CD14-positive monocyte (primary cell): ENCODE measurements at regions not wholly inside any gene's neighbourhood (a gene's known extent, or its start where the extent isn't known, plus 50 kb on each side); places are given as distances from the start of the nearest gene placed in this dataset.

Experiments used
- DNase-seq, 3 donors: peaks; one replicate each; pipeline ENCODE4 v3.0.0-alpha.2; 2011 to 2022
- H2AFZ ChIP-seq: 2 replicates; pipeline ENCODE4 v1.6.0; 2012; ENCODE audit warnings: mild to moderate bottlenecking, low read depth, low read length, inconsistent platforms; ENCODE audit not compliant: insufficient read depth, poor library complexity, severe bottlenecking
- H3K27ac ChIP-seq, 2 donors: 1 replicate in 1 of 2; 2 replicates in 1 of 2; pipeline ENCODE4 v1.5.1; 2012 to 2013; ENCODE audit warnings: low read length in 2 of 2, control low read depth in 1 of 2, inconsistent platforms in 1 of 2, low read depth in 1 of 2, mild to moderate bottlenecking in 1 of 2
- H3K27me3 ChIP-seq, 2 donors: one replicate each; pipeline versions ENCODE4 v1.6.0 to v1.6.1; 2011 to 2013; ENCODE audit warnings: low read length in 2 of 2; ENCODE audit not compliant: control insufficient read depth in 2 of 2, insufficient read depth in 2 of 2
- H3K36me3 ChIP-seq, 2 donors: replicated peaks in 1 of 2; 1 replicate in 1 of 2; 2 replicates in 1 of 2; pipeline versions ENCODE4 v1.5.1 to v1.6.1; 2012 to 2013; ENCODE audit warnings: low read length in 2 of 2, control low read depth in 1 of 2, inconsistent platforms in 1 of 2, mild to moderate bottlenecking in 1 of 2; ENCODE audit not compliant: insufficient read depth in 2 of 2, control insufficient read depth in 1 of 2
- H3K4me1 ChIP-seq, 2 donors: 1 replicate in 1 of 2; 2 replicates in 1 of 2; pipeline versions ENCODE4 v1.5.1 to v1.6.1; 2012 to 2013; ENCODE audit warnings: low read length in 2 of 2, control low read depth in 1 of 2, inconsistent platforms in 1 of 2, mild to moderate bottlenecking in 1 of 2, moderate library complexity in 1 of 2; ENCODE audit not compliant: insufficient read depth in 2 of 2, control insufficient read depth in 1 of 2
- H3K4me2 ChIP-seq: replicated peaks from 2 replicates; pipeline ENCODE3; 2012; ENCODE audit warnings: low read length, moderate library complexity, mild to moderate bottlenecking; ENCODE audit not compliant: poor library complexity, severe bottlenecking; ENCODE audit errors: extremely low read depth
- H3K4me3 ChIP-seq, 3 experiments: fragments of 200-600 bp in 1 of 3; sonication (generic) in 1 of 3; replicated peaks in 1 of 3; 1 replicate in 2 of 3; 2 replicates in 1 of 3; pipeline ENCODE4 v1.5.1; 2011 to 2013; ENCODE audit warnings: low read length in 3 of 3, mild to moderate bottlenecking in 3 of 3, control low read depth in 2 of 3, low read depth in 2 of 3, inconsistent platforms in 1 of 3, moderate library complexity in 1 of 3
- H3K79me2 ChIP-seq: 2 replicates; pipeline ENCODE4 v1.6.0; 2012; ENCODE audit warnings: mild to moderate bottlenecking, control low read depth, inconsistent platforms, low read length, moderate library complexity; ENCODE audit not compliant: insufficient read depth
- H3K9ac ChIP-seq: 2 replicates; pipeline ENCODE4 v1.6.0; 2017; ENCODE audit warnings: low read length, mild to moderate bottlenecking; ENCODE audit not compliant: insufficient read depth, poor library complexity, severe bottlenecking
- H3K9me3 ChIP-seq, 2 donors: replicated peaks in 1 of 2; 1 replicate in 1 of 2; 2 replicates in 1 of 2; pipeline versions ENCODE4 v1.5.1 to v1.6.1; 2012 to 2013; ENCODE audit warnings: low read length in 2 of 2, control low read depth in 1 of 2; ENCODE audit not compliant: control insufficient read depth in 1 of 2, insufficient read depth in 1 of 2
- H4K20me1 ChIP-seq: 2 replicates; pipeline ENCODE4 v1.6.0; 2012; ENCODE audit warnings: mild to moderate bottlenecking, low read length, control low read depth, moderate library complexity; ENCODE audit not compliant: insufficient read depth
- H3K27ac Mint-ChIP-seq, 7 donors: one replicate each; pipeline ENCODE4 v1.8.0; 2020; ENCODE audit warnings: mild to moderate bottlenecking in 7 of 7, mixed read lengths in 7 of 7, moderate library complexity in 6 of 7, inconsistent platforms in 2 of 7
- H3K27me3 Mint-ChIP-seq, 3 donors: one replicate each; pipeline ENCODE4 v1.8.0; 2021 to 2022; ENCODE audit warnings: low read depth in 3 of 3, mild to moderate bottlenecking in 3 of 3, mixed read lengths in 3 of 3, moderate library complexity in 3 of 3, inconsistent platforms in 1 of 3
- H3K36me3 Mint-ChIP-seq, 2 donors: one replicate each; pipeline ENCODE4 v1.8.0; 2020; ENCODE audit warnings: mixed read lengths in 2 of 2, inconsistent platforms in 1 of 2, mild to moderate bottlenecking in 1 of 2
- H3K4me1 Mint-ChIP-seq: one replicate; pipeline ENCODE4 v1.8.0; 2020; ENCODE audit warnings: mild to moderate bottlenecking, mixed read lengths
- H3K4me3 Mint-ChIP-seq, 2 donors: one replicate each; pipeline ENCODE4 v1.8.0; 2020; ENCODE audit warnings: mild to moderate bottlenecking in 2 of 2, mixed read lengths in 2 of 2, moderate library complexity in 1 of 2
- H3K9me3 Mint-ChIP-seq, 7 donors: one replicate each; pipeline ENCODE4 v1.8.0; 2020 to 2022; ENCODE audit warnings: mixed read lengths in 7 of 7, mild to moderate bottlenecking in 6 of 7, moderate library complexity in 6 of 7, inconsistent platforms in 2 of 7
- CTCF ChIP-seq: fragments of 200-600 bp; IDR thresholded peaks from one replicate; pipeline ENCODE4 v1.8.0; 2022; ENCODE audit warnings: antibody characterized with exemption, mild to moderate bottlenecking
- WGBS: methylation state at CpG from one replicate; pipeline ENCODE4 v1.1.5; 2013; ENCODE audit warnings: missing lambda C conversion rate; ENCODE audit not compliant: insufficient coverage; 5-methylcytosine and 5-hydroxymethylcytosine counted together
- intact Hi-C, 2 donors: fragments of 100-400 bp; cut with micrococcal nuclease; formaldehyde crosslinking; loops; one replicate each; pipeline versions ENCODE4 v1.15.0 to v1.15.1; 2023

DNA sequence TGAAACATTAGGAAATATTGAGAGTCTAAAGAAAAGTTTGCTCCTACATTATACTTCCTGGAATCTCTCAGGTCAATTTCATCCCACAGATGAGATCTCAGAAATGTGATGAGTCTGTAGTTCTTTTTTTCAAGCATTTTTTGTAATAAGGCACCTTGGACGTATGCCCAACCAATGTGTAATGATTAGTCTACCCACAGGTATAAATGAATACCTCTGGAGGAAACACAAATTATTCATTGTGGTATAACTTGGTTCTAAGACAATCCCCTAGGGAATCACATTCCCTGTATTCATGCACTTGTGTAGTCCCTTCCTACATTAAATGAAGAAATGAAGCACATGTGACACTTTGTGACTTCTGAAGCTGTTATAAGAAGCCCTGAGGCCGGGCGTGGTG, 596.2 kb upstream of the UBE2E2 start:
- Mint-ChIP-seq H3K9me3 (peaks cover 0 to 2% (median 0%) of the 10 kb centered on the region in 7 donors), H3K36me3 (no peaks in the 10 kb centered on the region), H3K4me3 (no peak overlapping the region), H3K27ac (no peak overlapping the region), H3K4me1 (no peaks in the 10 kb centered on the region), H3K27me3 (peaks cover 0 to 1% (median 0%) of the 10 kb centered on the region in 3 donors)
- WGBS: 100% methylated on average over 1 of the region's 3 CpGs
- Histone ChIP-seq H3K4me3 (no peak overlapping the region), H4K20me1 (no peaks in the 10 kb centered on the region), H3K36me3 (no peaks in the 10 kb centered on the region), H3K79me2 (no peaks in the 10 kb centered on the region), H2AFZ (no peak overlapping the region), H3K27ac (no peak overlapping the region), H3K4me1 (no peaks in the 10 kb centered on the region), H3K9me3 (no peaks in the 10 kb centered on the region), H3K4me2 (no peak overlapping the region), H3K27me3 (no peaks in the 10 kb centered on the region), H3K9ac (no peak overlapping the region)
- DNase-seq: no peak
- intact Hi-C loops: no loop called here
- no peak for TF ChIP-seq CTCF

DNA sequence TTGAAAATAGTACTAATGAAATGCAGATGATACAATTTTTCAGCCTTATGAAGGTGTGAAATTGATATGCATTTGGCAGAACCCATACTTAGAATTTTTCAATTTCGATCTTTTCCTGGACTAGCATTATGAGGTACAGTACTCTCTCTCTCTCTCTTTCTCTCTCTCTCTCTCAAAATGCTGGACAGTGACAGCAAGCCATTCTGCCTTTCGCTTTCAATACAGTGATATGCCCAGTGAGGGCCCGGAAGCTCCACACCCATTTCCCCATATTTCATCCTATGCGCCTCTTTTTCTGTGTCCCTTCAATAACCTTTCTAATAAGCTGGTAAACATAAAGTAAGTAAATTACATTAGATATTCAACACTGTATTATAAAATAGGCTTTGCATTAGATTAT, 595.0 kb upstream of the UBE2E2 start:
- no peak for DNase-seq
- H3K9me3 ChIP-seq: no peaks in the 10 kb centered on the region
- H3K4me1 Mint-ChIP-seq: no peaks in the 10 kb centered on the region
- H3K4me2 ChIP-seq: no peak overlapping the region
- no peak overlapping the region for H3K27ac Mint-ChIP-seq
- H4K20me1 ChIP-seq: no peaks in the 10 kb centered on the region
- no peak overlapping the region for H3K4me3 Mint-ChIP-seq
- H3K4me3 ChIP-seq: no peak overlapping the region
- intact Hi-C loops: no loop called here
- TF ChIP-seq CTCF: no peak
- H3K36me3 ChIP-seq: no peaks in the 10 kb centered on the region
- H3K27me3 ChIP-seq: no peaks in the 10 kb centered on the region
- H3K27me3 Mint-ChIP-seq: peaks cover 0 to 1% (median 0%) of the 10 kb centered on the region in 3 donors
- H3K79me2 ChIP-seq: no peaks in the 10 kb centered on the region
- no peaks in the 10 kb centered on the region for H3K4me1 ChIP-seq
- no peak overlapping the region for H3K27ac ChIP-seq
- H3K9me3 Mint-ChIP-seq: peaks cover 0 to 3% (median 0%) of the 10 kb centered on the region in 7 donors
- 100% methylated on average over 1 of the region's 4 CpGs for WGBS
- no peak overlapping the region for H3K9ac ChIP-seq
- no peaks in the 10 kb centered on the region for H3K36me3 Mint-ChIP-seq
- H2AFZ ChIP-seq: no peak overlapping the region
